Kidney epithelial cell (primary cell): ENCODE measurements at regions not wholly inside any gene's neighbourhood (a gene's known extent, or its start where the extent isn't known, plus 50 kb on each side); places are given as distances from the start of the nearest gene placed in this dataset.

Experiments
- DNase-seq: peaks from one replicate; pipeline ENCODE4 v3.0.0-alpha.2; 2010; ENCODE audit warnings: low read depth
- H3K27me3 ChIP-seq: 2 replicates; pipeline ENCODE4 v1.6.0; 2011; ENCODE audit warnings: low read length; ENCODE audit not compliant: control insufficient read depth, insufficient read depth
- H3K36me3 ChIP-seq: 2 replicates; pipeline ENCODE4 v1.5.1; 2011; ENCODE audit warnings: low read length; ENCODE audit not compliant: control insufficient read depth, insufficient read depth
- H3K4me3 ChIP-seq: 2 replicates; pipeline ENCODE4 v1.5.1; 2011; ENCODE audit warnings: low read depth, mild to moderate bottlenecking, control low read depth, low read length
- CTCF ChIP-seq: IDR thresholded peaks from 2 replicates; pipeline ENCODE4 v1.5.1; 2011; ENCODE audit warnings: mild to moderate bottlenecking, moderate library complexity, low read length, control low read depth, inconsistent platforms; ENCODE audit not compliant: insufficient read depth, poor library complexity, severe bottlenecking

- H3K4me3 ChIP-seq: no peak overlapping the region
- DNase-seq: peak; percentile 56
- H3K36me3 ChIP-seq: no peaks in the 10 kb centered on the region
- H3K27me3 ChIP-seq: no peaks in the 10 kb centered on the region
- peak; percentile 27 for TF ChIP-seq CTCF
These were observed 62.2 kb upstream of the AKAP13 start for GRCh38 chr15:85318048-85318731.

- TF ChIP-seq CTCF: no peak
- Histone ChIP-seq H3K4me3 (no peak overlapping the region), H3K36me3 (no peaks in the 10 kb centered on the region), H3K27me3 (no peaks in the 10 kb centered on the region)
- DNase-seq: no peak
These were observed 61.7 kb upstream of the AKAP13 start for GRCh38 chr15:85318732-85319076.

GRCh38 chr15:85324202-85324601 lies 56.2 kb upstream of the AKAP13 start:
- Histone ChIP-seq H3K36me3 (no peaks in the 10 kb centered on the region), H3K27me3 (no peaks in the 10 kb centered on the region), H3K4me3 (no peak overlapping the region)
- no peak for DNase-seq
- no peak for TF ChIP-seq CTCF

- Histone ChIP-seq H3K4me3 (no peak overlapping the region), H3K36me3 (no peaks in the 10 kb centered on the region), H3K27me3 (no peaks in the 10 kb centered on the region)
- TF ChIP-seq CTCF: no peak
- no peak for DNase-seq
These were observed 54.6 kb upstream of the AKAP13 start for GRCh38 chr15:85325834-85326233.

- Histone ChIP-seq H3K4me3 (no peak overlapping the region), H3K36me3 (no peaks in the 10 kb centered on the region), H3K27me3 (no peaks in the 10 kb centered on the region)
- no peak for DNase-seq
- no peak for TF ChIP-seq CTCF
These were observed 54.1 kb upstream of the AKAP13 start for GRCh38 chr15:85326291-85326690.

GRCh38 chr15:85327820-85328219 lies 52.6 kb upstream of the AKAP13 start:
- DNase-seq: no peak
- Histone ChIP-seq H3K36me3 (no peaks in the 10 kb centered on the region), H3K4me3 (no peak overlapping the region), H3K27me3 (no peaks in the 10 kb centered on the region)
- TF ChIP-seq CTCF: no peak
